ENCODE measurements at regions not wholly inside any gene's neighbourhood (a gene's known extent, or its start where the extent isn't known, plus 50 kb on each side); places are given as distances from the start of the nearest gene placed in this dataset.

DNA sequence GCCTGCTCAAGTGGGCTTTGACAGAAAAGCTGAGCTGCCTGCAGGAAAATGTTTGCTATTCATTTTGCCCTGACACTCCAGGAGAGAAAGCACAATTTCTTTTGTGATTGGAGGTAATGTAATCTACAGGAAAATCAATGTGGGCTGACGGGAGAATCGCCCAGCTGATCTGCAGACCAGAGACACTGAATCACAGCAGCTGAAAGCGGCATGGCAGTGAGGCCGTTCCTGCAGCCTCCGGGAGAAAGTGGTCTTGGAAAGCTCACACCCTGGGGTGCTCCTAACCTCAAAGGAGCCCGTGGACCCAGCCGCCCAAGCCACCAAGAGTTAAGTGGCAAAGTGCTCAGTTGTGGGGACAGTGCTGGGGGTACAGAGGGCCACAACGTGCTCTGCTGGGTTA lies 593.6 kb downstream of the BNC2 start:
- in situ Hi-C loops (cut with MboI; ENCODE audit: low sequenced_read_pairs, unreplicated experiment) = no loop called here
- DNase-seq (ENCODE audit: low spot score) = no peak
- TF ChIP-seq, protein P1, sequence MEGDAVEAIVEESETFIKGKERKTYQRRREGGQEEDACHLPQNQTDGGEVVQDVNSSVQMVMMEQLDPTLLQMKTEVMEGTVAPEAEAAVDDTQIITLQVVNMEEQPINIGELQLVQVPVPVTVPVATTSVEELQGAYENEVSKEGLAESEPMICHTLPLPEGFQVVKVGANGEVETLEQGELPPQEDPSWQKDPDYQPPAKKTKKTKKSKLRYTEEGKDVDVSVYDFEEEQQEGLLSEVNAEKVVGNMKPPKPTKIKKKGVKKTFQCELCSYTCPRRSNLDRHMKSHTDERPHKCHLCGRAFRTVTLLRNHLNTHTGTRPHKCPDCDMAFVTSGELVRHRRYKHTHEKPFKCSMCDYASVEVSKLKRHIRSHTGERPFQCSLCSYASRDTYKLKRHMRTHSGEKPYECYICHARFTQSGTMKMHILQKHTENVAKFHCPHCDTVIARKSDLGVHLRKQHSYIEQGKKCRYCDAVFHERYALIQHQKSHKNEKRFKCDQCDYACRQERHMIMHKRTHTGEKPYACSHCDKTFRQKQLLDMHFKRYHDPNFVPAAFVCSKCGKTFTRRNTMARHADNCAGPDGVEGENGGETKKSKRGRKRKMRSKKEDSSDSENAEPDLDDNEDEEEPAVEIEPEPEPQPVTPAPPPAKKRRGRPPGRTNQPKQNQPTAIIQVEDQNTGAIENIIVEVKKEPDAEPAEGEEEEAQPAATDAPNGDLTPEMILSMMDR (IDR thresholded peaks at IDR 0.05; ENCODE audit: borderline replicate concordance, control extremely low read depth, extremely low read depth, insufficient read depth, missing control alignments) = no peak

DNA sequence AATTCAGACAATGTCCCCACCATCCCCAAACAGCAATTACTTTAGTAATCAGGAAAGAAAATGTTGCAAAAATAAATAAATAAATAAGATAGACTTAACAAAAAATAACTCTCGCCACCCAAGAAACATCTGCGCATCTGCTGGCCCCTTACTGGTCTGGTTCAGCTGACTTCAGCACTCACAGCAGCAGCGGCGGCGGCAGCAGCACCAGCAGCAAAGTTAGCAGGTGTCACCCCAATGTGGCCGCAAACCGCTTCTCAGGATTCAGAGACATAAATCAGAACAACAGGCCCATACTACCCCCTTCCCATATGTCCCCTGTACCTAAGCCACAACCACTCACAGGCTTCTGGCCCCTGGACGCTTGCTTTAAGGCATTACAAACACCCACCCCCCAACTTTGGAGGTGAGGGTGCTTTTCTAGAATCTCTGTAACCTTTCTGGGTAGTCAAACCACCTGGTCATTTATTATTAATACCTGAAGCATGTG lies 593.0 kb downstream of the BNC2 start:
- TF ChIP-seq, protein P1 (IDR thresholded peaks at IDR 0.05; ENCODE audit: borderline replicate concordance, control extremely low read depth, extremely low read depth, insufficient read depth, missing control alignments) = no peak
- DNase-seq (ENCODE audit: low spot score) = no peak
- in situ Hi-C loops (cut with MboI; ENCODE audit: low sequenced_read_pairs, unreplicated experiment) = no loop called here

DNA sequence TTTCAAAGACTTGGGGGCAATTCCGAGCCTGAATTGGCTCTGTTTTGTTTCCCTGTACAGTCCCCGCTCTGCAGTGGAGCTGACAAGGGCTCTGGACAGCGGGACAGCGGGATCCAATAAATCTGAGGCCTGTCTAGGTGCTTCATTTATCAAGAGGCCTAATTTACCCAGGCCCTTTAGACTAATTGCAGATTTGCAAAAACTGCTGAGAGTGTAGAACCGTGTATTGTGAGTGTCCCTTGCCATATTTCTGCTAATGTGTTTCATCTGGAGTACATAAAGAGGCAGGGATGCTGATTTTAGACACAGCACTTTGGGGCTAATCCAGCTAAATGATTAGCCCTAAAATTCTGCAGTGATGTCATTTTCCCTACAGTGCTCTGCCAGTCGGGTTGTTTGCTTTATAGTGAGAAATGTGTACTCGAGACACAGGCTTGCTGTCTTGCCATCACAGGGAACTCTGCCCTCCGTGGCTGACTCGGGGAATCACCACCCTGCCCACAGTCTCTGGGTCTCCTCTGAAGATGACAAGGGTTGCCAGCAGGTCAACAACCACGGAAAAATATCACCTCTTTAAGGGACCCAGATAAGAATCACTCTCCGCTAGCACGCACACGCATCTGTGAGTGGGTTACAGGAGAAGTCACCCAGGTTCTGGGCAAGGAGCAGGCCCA lies 592.0 kb downstream of the BNC2 start:
- TF ChIP-seq, protein P1 (IDR thresholded peaks at IDR 0.05; ENCODE audit: borderline replicate concordance, control extremely low read depth, extremely low read depth, insufficient read depth, missing control alignments) = no peak
- in situ Hi-C loops (cut with MboI; ENCODE audit: low sequenced_read_pairs, unreplicated experiment) = no loop called here
- DNase-seq (ENCODE audit: low spot score) = no peak

DNA sequence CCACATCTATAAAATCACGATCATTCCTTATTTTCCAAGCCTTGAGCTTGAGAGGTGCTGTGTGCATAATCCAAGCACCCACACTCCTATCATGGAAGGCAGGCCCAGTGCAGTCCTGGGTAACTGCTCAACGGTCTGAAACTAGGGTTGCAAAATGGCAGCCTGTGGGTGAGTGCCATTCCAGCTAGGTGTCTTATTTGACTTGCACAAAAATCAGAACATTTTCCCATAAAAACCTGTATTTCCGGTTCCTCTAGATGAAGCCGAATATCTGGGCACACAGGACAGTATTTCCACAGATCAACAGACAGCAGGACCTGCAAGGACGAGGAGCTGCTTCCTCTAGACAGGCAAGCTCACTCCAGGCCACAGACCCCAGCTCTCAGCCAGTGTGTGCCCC lies 588.8 kb downstream of the BNC2 start:
- TF ChIP-seq, protein P1 (IDR thresholded peaks at IDR 0.05; ENCODE audit: borderline replicate concordance, control extremely low read depth, extremely low read depth, insufficient read depth, missing control alignments) = no peak
- in situ Hi-C loops (cut with MboI; ENCODE audit: low sequenced_read_pairs, unreplicated experiment) = no loop called here
- DNase-seq (ENCODE audit: low spot score) = no peak

DNA sequence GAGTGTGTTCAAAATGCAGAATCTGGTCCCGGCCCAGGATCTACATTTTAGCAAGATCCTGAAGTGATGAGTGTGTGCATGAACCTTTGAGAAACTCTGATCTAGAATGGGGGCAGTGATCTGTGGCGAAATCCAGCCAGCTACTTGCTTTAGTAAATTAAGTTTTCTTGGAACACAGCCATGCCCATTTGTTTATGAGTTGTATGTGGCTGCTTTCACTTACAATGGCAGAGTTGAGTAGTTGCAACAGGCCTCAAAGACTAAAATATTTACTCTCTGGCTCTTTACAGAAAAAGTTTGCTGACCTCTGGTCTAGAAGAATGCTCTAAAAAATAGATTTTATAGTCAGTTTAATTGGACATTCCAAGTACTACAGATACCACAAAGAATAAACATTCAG lies 588.3 kb downstream of the BNC2 start:
- no peak for DNase-seq (ENCODE audit: low spot score)
- in situ Hi-C loops (cut with MboI; ENCODE audit: low sequenced_read_pairs, unreplicated experiment) = no loop called here
- TF ChIP-seq, protein P1 (IDR thresholded peaks at IDR 0.05; ENCODE audit: borderline replicate concordance, control extremely low read depth, extremely low read depth, insufficient read depth, missing control alignments) = no peak

DNA sequence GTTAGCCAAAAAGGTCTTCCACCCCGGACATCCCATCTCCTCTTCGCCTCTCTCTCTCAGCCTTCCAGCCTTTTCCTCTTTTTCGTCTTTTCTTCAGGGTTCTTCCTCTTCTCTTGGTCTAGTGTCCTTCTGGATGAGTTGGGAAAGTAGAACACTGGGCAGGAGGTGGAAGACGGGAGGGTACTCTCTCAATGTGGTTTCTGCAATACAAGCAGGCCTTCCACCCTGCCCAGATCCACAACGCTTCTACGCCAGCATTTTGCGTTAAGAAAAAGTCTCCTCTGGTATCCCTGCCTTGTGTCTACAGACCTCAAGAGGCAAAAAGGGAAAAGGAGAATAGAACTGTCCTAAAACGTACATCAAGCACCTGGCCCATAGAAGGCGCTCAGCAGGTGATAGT lies 587.8 kb downstream of the BNC2 start:
- in situ Hi-C loops (cut with MboI; ENCODE audit: low sequenced_read_pairs, unreplicated experiment) = no loop called here
- no peak for DNase-seq (ENCODE audit: low spot score)
- TF ChIP-seq, protein P1 (IDR thresholded peaks at IDR 0.05; ENCODE audit: borderline replicate concordance, control extremely low read depth, extremely low read depth, insufficient read depth, missing control alignments) = no peak

Measured in GM13976 (cell line).